WTC11 (cell line): ENCODE measurements at regions not wholly inside any gene's neighbourhood (a gene's known extent, or its start where the extent isn't known, plus 50 kb on each side); places are given as distances from the start of the nearest gene placed in this dataset.

Experiments used
- ATAC-seq: fragments of 200-7000 bp; cut with Tn5 transposase; 2 replicates; pipeline ENCODE4 v1.10.0; 2021; ENCODE audit warnings: mild to moderate bottlenecking, moderate library complexity
- CTCF ChIA-PET: fragments of 300-600 bp; sonication (Branson Sonifier 250); formaldehyde crosslinking; loops from one replicate; lab custom pipeline; 2021; ENCODE audit warnings: antibody characterized with exemption; lab: Charles Lee
- POLR2A ChIA-PET: fragments of 350-600 bp; sonication (Branson Sonifier 250); formaldehyde crosslinking; loops from one replicate; lab custom pipeline; 2021; ENCODE audit warnings: antibody characterized with exemption; lab: Charles Lee
- DNase-seq: peaks from one replicate; pipeline ENCODE4 v3.0.0; 2021; ENCODE audit warnings: low spot score
- H3K27ac Mint-ChIP-seq: 2 replicates; pipeline ENCODE4 v1.8.0; 2021; ENCODE audit warnings: mixed read lengths
- H3K27me3 Mint-ChIP-seq: 2 replicates; pipeline ENCODE4 v1.8.0; 2021; ENCODE audit warnings: low read depth, mild to moderate bottlenecking, moderate library complexity, mixed read lengths
- H3K36me3 Mint-ChIP-seq: 2 replicates; pipeline ENCODE4 v1.8.0; 2021; ENCODE audit warnings: mixed read lengths
- H3K4me1 Mint-ChIP-seq: 2 replicates; pipeline ENCODE4 v1.8.0; 2022; ENCODE audit warnings: mixed read lengths
- H3K4me3 Mint-ChIP-seq: 2 replicates; pipeline ENCODE4 v1.8.0; 2021; ENCODE audit warnings: mild to moderate bottlenecking, moderate library complexity, mixed read lengths
- H3K9me3 Mint-ChIP-seq: 2 replicates; pipeline ENCODE4 v1.8.0; 2021; ENCODE audit warnings: mixed read lengths
- AFF4 ChIP-seq: sonication (generic); formaldehyde crosslinking; IDR thresholded peaks from 2 replicates; pipeline ENCODE4 v1.8.1; 2023; ENCODE audit warnings: mild to moderate bottlenecking, missing genetic modification reagents, borderline replicate concordance
- ATF3 ChIP-seq: sonication (generic); formaldehyde crosslinking; conservative IDR thresholded peaks from 2 replicates; pipeline ENCODE4 v1.8.1; 2022; ENCODE audit warnings: mild to moderate bottlenecking, missing genetic modification reagents
- CDX4 ChIP-seq: fragments of 250-450 bp; sonication (Bioruptor Pico); IDR thresholded peaks from 2 replicates; pipeline ENCODE4 v1.9.0; 2021; ENCODE audit warnings: moderate library complexity, mild to moderate bottlenecking, inconsistent platforms, borderline replicate concordance
- CREM ChIP-seq: sonication (generic); formaldehyde crosslinking; IDR thresholded peaks from 2 replicates; pipeline ENCODE4 v1.8.1; 2022; ENCODE audit warnings: mild to moderate bottlenecking, missing genetic modification reagents, moderate library complexity
- ELF4 ChIP-seq: sonication (generic); formaldehyde crosslinking; IDR thresholded peaks from 2 replicates; pipeline ENCODE4 v1.8.1; 2022; ENCODE audit warnings: low read depth, mild to moderate bottlenecking, moderate library complexity, missing genetic modification reagents
- ETV6 ChIP-seq: sonication (generic); formaldehyde crosslinking; IDR thresholded peaks from 2 replicates; pipeline ENCODE4 v1.8.1; 2022; ENCODE audit warnings: mild to moderate bottlenecking, missing genetic modification reagents
- FOXP1 ChIP-seq: sonication (generic); formaldehyde crosslinking; IDR thresholded peaks from 2 replicates; pipeline ENCODE4 v1.8.0; 2022; ENCODE audit warnings: missing genetic modification reagents, mild to moderate bottlenecking, moderate library complexity, borderline replicate concordance
- HMGA2 ChIP-seq: fragments of 250-450 bp; sonication (Bioruptor Pico); IDR thresholded peaks from 2 replicates; pipeline ENCODE4 v1.4.0; 2021; ENCODE audit warnings: mild to moderate bottlenecking, moderate library complexity
- MXD4 ChIP-seq: fragments of 250-450 bp; sonication (Bioruptor Pico); IDR thresholded peaks from 2 replicates; pipeline ENCODE4 v1.8.0; 2021; ENCODE audit warnings: mild to moderate bottlenecking, moderate library complexity, borderline replicate concordance
- NFATC4 ChIP-seq: fragments of 250-450 bp; sonication (Bioruptor Pico); IDR thresholded peaks from 2 replicates; pipeline ENCODE4 v1.9.0; 2021; ENCODE audit warnings: mild to moderate bottlenecking
- NR3C1 ChIP-seq: sonication (generic); formaldehyde crosslinking; conservative IDR thresholded peaks from 2 replicates; pipeline ENCODE4 v1.8.1; 2023; ENCODE audit warnings: low read depth, mild to moderate bottlenecking, missing genetic modification reagents
- RELA ChIP-seq: sonication (generic); formaldehyde crosslinking; IDR thresholded peaks from 2 replicates; pipeline ENCODE4 v1.8.1; 2022; ENCODE audit warnings: missing genetic modification reagents, mild to moderate bottlenecking, borderline replicate concordance
- USF2 ChIP-seq: sonication (generic); formaldehyde crosslinking; IDR thresholded peaks from 2 replicates; pipeline ENCODE4 v1.8.1; 2023; ENCODE audit warnings: mild to moderate bottlenecking, missing genetic modification reagents, moderate library complexity
- ZBTB21 ChIP-seq: sonication (generic); formaldehyde crosslinking; IDR thresholded peaks from 2 replicates; pipeline ENCODE4 v1.8.1; 2023; ENCODE audit warnings: mild to moderate bottlenecking, missing genetic modification reagents, borderline replicate concordance
- ZNF121 ChIP-seq: sonication (generic); formaldehyde crosslinking; IDR thresholded peaks from 2 replicates; pipeline ENCODE4 v1.8.0; 2023; ENCODE audit warnings: missing genetic modification reagents
- TF ChIP-seq, protein P1 (sequence below): sonication (generic); formaldehyde crosslinking; IDR thresholded peaks from 2 replicates; pipeline ENCODE4 v1.8.0; 2023; ENCODE audit warnings: mild to moderate bottlenecking, missing genetic modification reagents
- TF ChIP-seq, protein P2 (sequence below): sonication (generic); formaldehyde crosslinking; IDR thresholded peaks from 2 replicates; pipeline ENCODE4 v1.8.1; 2022; ENCODE audit warnings: missing genetic modification reagents, borderline replicate concordance
- TF ChIP-seq, protein P3 (sequence below): fragments of 250-450 bp; sonication (Bioruptor Pico); conservative IDR thresholded peaks from 2 replicates; pipeline ENCODE4 v1.9.0; 2021; ENCODE audit warnings: mild to moderate bottlenecking
- TF ChIP-seq, protein P4 (sequence below): sonication (generic); formaldehyde crosslinking; IDR thresholded peaks from 2 replicates; pipeline ENCODE4 v1.8.1; 2023; ENCODE audit warnings: mild to moderate bottlenecking, missing genetic modification reagents

GRCh38 chr6:134678436-134678889, 271.4 kb downstream of the ALDH8A1 start:
- peaks cover 31% of the 10 kb centered on the region for H3K4me1 Mint-ChIP-seq
- ChIA-PET POLR2A (no interaction called here), CTCF (interaction anchor here (0.7 kb wide), 1 partner anchor 369 kb away, joined by 3 read pairs; no protein-coding TSS in a partner anchor)
- H3K27ac Mint-ChIP-seq: no peak overlapping the region
- H3K9me3 Mint-ChIP-seq: no peaks in the 10 kb centered on the region
- no peak for ATAC-seq
- H3K36me3 Mint-ChIP-seq: no peaks in the 10 kb centered on the region
- TF ChIP-seq ETV6 (CRISPR knock-in tag): no peak
- TF ChIP-seq ZNF121: no peak
- TF ChIP-seq, protein P1, sequence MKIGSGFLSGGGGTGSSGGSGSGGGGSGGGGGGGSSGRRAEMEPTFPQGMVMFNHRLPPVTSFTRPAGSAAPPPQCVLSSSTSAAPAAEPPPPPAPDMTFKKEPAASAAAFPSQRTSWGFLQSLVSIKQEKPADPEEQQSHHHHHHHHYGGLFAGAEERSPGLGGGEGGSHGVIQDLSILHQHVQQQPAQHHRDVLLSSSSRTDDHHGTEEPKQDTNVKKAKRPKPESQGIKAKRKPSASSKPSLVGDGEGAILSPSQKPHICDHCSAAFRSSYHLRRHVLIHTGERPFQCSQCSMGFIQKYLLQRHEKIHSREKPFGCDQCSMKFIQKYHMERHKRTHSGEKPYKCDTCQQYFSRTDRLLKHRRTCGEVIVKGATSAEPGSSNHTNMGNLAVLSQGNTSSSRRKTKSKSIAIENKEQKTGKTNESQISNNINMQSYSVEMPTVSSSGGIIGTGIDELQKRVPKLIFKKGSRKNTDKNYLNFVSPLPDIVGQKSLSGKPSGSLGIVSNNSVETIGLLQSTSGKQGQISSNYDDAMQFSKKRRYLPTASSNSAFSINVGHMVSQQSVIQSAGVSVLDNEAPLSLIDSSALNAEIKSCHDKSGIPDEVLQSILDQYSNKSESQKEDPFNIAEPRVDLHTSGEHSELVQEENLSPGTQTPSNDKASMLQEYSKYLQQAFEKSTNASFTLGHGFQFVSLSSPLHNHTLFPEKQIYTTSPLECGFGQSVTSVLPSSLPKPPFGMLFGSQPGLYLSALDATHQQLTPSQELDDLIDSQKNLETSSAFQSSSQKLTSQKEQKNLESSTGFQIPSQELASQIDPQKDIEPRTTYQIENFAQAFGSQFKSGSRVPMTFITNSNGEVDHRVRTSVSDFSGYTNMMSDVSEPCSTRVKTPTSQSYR (CRISPR knock-in tag): no peak
- no peak for TF ChIP-seq CDX4 (CRISPR knock-in tag)
- no peak for TF ChIP-seq MXD4 (CRISPR knock-in tag)
- TF ChIP-seq RELA (CRISPR knock-in tag): no peak
- TF ChIP-seq, protein P2, sequence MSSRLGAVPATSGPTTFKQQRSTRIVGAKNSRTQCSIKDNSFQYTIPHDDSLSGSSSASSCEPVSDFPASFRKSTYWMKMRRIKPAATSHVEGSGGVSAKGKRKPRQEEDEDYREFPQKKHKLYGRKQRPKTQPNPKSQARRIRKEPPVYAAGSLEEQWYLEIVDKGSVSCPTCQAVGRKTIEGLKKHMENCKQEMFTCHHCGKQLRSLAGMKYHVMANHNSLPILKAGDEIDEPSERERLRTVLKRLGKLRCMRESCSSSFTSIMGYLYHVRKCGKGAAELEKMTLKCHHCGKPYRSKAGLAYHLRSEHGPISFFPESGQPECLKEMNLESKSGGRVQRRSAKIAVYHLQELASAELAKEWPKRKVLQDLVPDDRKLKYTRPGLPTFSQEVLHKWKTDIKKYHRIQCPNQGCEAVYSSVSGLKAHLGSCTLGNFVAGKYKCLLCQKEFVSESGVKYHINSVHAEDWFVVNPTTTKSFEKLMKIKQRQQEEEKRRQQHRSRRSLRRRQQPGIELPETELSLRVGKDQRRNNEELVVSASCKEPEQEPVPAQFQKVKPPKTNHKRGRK (CRISPR knock-in tag): no peak
- no peak for TF ChIP-seq NR3C1 (CRISPR knock-in tag)
- no peak for TF ChIP-seq ZBTB21 (CRISPR knock-in tag)
- no peaks in the 10 kb centered on the region for H3K27me3 Mint-ChIP-seq
- no peak overlapping the region for H3K4me3 Mint-ChIP-seq
- no peak for DNase-seq

DNA sequence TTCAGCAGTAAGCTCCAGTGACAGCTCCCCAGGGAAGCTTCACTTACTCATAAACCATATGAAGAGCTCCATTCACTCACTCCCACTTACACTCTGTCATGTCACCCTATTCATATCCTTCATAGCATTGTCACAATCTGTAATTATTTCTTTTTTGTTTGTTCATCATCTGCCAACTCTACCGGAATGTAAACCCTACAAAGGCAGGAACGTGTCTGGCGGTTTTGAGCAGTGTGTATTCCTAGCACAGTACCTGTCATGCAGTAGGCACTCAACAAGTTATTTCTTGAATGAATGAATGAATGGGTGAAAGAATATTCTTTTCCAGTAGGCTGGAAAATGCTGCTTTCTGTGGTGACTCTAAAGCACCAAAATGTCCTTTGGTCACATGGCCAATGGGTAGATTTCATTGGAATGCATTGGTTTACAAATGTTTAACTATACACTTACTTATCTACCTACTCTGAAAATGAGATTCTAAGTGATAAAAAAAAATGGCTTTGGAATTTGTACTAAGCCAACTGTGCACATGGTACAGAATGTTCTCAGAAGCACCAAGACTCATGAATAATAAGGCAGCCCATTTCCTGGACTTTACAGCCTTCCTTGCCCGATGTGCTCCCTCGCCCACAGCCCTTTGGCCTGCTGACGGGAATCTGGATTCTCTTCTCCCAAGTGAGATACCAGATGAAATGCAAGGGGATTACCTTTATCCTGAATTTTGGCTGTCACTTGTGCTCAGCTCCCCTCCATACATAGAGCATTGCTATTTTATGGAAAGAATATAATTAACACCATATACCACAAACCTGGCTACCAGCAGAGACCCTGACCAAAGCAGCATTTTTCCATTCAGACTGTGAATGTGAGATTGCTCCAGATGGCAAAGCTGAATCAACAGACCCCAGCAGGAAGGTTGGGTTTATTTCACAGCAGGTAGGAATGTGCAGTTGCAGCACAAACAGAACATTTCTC, 273.3 kb downstream of the ALDH8A1 start:
- Mint-ChIP-seq H3K27ac (no peak overlapping the region), H3K27me3 (no peaks in the 10 kb centered on the region), H3K4me1 (peaks cover 31% of the 10 kb centered on the region), H3K9me3 (no peaks in the 10 kb centered on the region), H3K4me3 (no peak overlapping the region), H3K36me3 (no peaks in the 10 kb centered on the region)
- POLR2A ChIA-PET: no interaction called here
- CTCF ChIA-PET: no interaction called here
- ATAC-seq (no peak), DNase-seq (no peak)
- TF ChIP-seq HMGA2 (CRISPR knock-in tag) (no peak), USF2 (CRISPR knock-in tag) (no peak), ATF3 (CRISPR knock-in tag) (no peak), NFATC4 (CRISPR knock-in tag) (no peak), ELF4 (CRISPR knock-in tag) (no peak), FOXP1 (no peak), AFF4 (CRISPR knock-in tag) (no peak), CREM (no peak)
- TF ChIP-seq, protein P3, sequence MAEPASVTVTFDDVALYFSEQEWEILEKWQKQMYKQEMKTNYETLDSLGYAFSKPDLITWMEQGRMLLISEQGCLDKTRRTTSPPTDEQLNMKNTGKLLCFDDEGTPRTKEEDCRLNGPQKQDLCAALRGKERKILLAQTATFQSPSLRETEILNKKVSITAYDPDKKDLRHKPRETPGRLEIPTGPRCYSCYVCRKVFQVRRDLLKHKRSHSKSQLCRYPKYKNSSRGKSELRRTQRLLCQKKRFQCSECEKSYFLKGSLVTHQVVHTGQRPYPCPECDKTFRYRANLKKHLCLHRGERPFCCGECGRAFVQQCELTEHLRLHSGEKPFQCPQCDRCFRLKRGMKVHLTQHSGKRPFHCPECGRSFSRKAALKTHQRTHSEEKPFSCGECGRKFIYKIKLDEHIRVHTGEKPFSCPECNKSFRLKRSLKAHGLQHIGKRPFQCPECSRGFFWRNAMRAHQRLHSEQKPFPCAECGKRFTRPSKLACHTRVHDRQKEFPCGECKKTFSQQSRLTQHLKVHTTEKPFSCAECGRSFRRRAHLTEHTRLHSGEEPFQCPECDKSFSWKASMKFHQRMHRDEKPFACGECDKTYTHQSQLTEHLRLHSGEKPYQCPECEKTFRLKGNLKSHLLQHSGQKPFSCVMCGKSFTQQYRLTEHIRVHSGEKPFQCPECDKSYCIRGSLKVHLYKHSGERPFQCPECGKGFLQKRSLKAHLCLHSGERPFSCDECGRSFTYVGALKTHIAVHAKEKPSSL: no peak
- TF ChIP-seq, protein P4, sequence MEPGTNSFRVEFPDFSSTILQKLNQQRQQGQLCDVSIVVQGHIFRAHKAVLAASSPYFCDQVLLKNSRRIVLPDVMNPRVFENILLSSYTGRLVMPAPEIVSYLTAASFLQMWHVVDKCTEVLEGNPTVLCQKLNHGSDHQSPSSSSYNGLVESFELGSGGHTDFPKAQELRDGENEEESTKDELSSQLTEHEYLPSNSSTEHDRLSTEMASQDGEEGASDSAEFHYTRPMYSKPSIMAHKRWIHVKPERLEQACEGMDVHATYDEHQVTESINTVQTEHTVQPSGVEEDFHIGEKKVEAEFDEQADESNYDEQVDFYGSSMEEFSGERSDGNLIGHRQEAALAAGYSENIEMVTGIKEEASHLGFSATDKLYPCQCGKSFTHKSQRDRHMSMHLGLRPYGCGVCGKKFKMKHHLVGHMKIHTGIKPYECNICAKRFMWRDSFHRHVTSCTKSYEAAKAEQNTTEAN (CRISPR knock-in tag): no peak
